HG02798 (cell line): ENCODE measurements at regions not wholly inside any gene's neighbourhood (a gene's known extent, or its start where the extent isn't known, plus 50 kb on each side); places are given as distances from the start of the nearest gene placed in this dataset.

Experiments used
- ATAC-seq: cut with Tn5 transposase; IDR thresholded peaks from one replicate; pipeline ENCODE4 v1.9.1; 2021; ENCODE audit warnings: mild to moderate bottlenecking; ENCODE audit not compliant: unreplicated experiment, poor library complexity

- no peak for ATAC-seq
These were observed 385.2 kb upstream of the PIK3C3 start for GRCh38 chr18:41569867-41570266.

GRCh38 chr18:41561961-41562360 lies 393.1 kb upstream of the PIK3C3 start:
- no peak for ATAC-seq

DNA sequence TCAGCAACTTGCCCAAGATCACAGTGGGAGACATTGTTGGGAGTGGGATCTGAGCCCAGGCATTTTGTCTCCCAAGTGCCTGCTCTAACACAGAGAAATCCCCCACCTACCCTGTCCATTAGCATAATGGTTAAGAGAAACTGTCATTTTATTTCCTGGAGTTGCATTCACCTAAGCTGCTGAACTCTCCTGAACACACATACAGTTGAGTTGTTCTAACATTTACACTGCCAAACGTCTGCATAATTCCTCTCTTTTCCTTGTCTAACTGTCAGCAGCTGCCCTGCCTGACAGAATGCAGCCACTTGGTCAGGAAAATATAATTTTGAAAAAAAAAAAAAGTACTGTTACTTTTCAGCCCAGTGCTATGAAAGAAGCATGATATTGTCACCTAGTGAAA lies 396.3 kb upstream of the PIK3C3 start:
- no peak for ATAC-seq

DNA sequence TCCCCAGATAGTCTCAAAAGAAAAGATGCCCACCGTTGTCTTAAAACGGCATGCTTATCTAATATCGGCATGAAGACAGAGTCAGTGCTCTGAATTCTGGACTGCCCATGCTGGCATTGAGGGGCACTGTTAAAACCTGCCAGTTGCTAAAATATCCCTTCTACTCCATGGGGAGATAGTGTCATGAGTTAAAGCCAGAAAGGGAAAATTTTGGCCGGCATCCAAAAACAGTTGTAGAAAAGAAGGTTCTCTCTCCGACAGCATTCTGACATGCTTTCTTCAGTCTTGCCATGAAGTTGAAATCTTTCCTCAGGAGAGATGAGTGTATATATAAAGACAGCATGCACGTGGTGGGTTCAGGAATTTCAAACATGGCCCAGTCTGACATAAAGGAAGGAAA lies 401.3 kb upstream of the PIK3C3 start:
- no peak for ATAC-seq

DNA sequence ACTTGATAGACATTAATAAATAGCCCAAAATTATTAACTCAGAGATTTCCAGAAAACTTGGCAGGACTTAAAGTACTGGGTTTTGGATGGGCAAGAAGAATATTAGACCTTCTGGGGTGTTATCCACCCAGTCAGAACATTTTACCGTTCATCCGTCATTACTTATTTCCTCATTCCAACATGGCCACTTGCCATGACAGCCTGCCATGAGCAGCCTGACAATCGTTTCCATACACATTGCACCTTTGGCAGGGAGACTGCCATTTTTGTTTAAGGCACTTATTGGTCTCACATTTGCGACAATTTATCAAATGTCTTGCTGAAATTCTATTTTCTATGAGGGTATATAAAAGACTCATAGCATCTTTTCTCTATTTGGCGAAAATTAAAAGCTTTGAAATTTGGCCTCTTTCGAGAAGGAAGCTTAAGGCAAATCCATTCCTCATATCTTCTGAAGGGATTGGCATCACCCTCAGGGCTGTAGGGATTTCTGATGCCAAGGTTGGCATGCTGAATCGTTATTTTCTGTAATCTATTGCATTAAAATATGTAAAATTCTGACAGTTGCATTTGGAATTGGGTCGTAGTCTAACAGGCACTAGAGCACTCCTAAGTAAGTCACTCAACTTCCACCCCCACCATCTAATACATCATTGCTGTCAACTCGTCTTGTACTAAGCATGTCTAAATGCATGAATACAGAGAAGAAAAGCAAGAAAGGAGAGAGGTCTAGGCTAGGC lies 406.3 kb upstream of the PIK3C3 start:
- ATAC-seq: no peak

DNA sequence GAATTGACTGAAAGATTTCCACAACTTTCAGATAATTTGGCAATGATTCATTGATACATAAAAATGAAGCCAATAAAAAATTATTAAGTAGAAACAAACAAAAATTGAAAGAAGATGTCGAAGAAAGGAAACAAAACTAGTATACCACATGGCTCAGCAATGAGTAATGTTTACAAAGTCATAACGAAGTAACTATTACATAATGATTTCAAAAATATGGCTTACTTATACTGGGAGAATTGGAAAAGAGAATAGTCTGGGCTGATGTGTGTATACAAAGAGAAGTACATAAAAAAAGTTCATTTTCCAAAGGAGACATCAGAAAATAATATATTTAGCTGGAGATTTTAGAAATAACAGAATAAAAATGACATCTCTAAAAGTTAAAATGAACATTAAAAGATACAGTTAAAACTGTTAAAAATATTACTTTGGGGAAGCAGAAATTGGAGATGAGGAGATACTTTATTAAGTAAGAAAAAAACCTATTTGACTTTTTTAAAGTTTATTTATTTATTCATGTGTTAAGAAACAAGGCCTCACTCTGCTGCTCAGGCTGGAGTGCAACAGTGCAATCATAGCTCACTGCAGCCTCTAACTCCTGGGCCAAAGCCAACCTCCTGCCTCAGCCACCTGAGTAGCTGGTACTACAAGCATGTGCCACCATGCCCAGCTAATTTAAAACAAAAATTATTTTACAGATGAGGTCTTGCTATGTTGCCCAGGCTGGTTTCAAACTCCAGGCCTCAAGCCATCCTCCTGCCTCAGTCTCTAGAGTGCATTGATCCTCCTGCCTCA lies 409.7 kb upstream of the PIK3C3 start:
- no peak for ATAC-seq

- ATAC-seq: no peak
These were observed 411.2 kb upstream of the PIK3C3 start for GRCh38 chr18:41543815-41544214.

- no peak for ATAC-seq
These were observed 414.7 kb upstream of the PIK3C3 start for GRCh38 chr18:41540237-41540871.

- ATAC-seq: no peak
These were observed 416.3 kb upstream of the PIK3C3 start for GRCh38 chr18:41538751-41539150.

DNA sequence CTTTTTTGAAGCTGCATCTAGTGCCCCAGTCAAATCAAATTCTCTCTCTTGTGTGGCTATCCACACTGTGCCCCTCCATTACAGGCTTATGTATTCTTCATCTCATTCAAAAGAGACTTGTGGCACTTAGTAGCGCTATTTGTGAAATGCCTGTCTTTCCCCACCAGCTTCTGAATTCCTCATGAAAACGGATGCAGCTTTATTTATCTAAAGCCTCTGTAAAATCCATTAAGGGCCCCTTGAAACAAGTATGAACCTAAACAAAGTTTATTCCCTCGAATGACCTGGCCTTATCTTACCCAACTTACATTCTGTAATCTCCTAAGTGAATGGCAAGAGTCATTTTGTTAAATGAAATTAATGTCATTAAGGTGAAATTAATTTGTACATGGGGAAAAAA lies 417.4 kb upstream of the PIK3C3 start:
- no peak for ATAC-seq

DNA sequence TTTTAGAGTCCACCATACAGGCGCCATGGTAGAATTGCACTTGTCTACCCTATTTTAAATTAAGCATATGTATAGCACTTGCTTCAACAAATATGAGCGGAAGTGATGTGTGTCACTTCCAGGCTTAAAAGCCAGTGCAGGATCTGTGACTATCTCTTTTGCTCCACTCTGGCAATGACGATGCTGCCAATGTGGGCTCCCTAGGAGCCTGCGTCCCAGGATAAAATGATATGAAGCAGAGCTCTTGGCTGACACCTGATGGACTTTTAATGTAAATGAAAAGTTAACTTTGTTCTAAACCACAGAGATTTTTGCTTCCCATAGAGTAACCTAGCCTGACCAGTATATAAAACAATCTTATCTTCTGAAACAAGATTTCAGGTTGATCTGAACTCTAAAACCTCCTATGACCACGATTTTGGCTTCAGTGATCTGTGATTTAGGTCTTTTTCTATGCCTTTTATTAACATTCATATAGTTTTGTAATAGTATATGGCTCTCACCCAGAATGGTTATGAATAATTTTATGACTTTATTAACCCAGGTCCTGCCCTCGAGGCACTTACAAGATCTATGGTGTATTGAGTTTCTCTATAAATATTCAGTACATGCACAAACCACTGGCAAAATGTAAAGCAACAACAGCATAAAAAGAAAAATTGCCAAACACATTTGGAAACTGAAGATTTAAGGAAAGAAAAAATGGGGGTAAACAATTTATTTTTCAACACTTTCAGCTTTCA lies 422.5 kb upstream of the PIK3C3 start:
- ATAC-seq: no peak

DNA sequence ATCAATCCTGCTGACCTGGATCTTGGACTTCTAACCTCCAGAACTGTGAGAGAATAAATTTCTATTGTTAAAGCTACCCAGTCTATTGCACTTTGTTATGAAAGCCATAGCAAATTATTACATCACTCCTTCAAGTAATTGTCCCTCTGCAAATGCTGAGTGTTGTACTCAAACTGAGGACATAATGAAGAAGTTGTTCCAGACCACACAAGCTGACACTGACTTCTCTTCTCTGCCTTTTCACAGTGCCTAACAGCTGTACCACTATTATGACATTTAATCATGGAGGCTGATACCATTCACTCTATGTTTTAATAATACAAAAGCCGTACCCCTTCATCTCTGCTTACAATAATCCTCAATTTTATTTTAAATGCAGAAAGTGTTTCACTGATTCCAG lies 424.1 kb upstream of the PIK3C3 start:
- no peak for ATAC-seq

DNA sequence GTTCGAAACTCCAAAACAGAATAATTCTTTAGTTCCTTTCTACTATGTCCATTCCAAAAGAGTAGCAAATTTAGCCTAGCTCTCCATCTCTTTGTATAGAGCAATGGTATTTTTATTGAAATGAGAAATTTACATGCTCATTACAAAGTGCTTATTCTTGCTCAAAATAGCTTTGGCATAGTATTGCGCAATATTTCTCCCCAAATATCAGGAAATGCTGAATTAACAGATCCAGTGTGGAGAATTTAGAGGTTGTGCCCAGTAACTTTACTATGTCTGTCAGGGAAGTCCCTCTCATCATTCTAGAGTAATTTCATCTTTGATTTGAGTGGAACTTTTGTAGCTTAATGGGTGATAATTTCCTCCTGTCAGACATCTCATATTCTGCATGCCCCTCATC lies 425.9 kb upstream of the PIK3C3 start:
- ATAC-seq: no peak

- no peak for ATAC-seq
These were observed 429.0 kb upstream of the PIK3C3 start for GRCh38 chr18:41526054-41526453.

DNA sequence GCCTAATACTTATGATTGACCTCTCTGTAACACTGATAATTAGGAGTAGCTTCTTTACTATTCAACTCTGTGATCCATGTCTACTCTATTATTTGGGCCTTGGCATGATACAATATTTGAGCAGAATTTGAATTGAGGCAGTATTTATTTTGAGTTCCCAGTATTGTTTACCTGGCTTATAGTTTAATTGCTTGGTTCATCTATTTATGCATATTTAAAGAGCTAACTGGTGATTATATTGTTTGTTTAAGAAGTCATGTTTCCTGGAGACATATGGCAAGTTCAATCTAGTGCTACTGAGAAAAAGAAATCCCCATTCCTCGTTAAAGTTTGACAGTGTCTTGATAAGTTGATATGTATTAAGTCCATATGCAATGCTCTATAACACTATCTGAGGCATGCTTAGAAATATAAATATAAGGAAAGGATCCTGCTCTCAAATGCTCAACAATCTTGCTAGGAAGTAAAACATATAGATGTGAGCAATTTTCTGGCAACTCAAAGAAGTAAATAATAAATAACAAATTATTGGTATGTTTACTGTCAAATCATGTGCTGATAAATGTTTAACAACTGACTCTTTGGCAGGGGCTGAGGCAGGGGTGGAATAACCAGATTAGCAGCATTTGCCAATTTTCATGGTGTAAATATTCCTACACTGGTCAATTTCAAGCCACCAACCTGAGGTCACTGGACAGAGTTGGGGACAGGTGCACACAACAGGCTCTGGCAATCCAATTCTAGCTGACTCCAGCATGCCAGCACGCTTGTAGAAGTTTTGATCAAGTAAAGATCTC lies 430.2 kb upstream of the PIK3C3 start:
- ATAC-seq: no peak

GRCh38 chr18:41517142-41517541 lies 437.9 kb upstream of the PIK3C3 start:
- no peak for ATAC-seq

DNA sequence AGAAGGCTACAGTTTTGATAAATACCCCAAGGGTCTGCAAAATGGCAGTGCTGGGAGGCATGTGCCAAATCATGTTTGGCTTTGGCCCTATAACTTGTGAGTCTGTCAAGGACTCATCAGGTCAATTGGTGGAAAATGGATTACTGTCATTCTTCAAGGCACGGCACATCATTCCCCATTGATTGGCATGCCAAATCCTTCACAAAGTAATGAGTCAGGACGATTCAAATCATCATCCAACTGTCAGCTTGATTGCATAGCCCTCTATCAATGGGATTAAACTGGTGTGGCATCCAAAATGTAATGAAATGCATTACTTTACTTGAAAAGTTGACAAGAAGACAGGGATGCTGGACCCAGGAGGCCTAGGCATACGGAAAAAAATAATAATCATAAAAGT lies 441.6 kb upstream of the PIK3C3 start:
- no peak for ATAC-seq

- ATAC-seq: no peak
These were observed 450.7 kb upstream of the PIK3C3 start for GRCh38 chr18:41504316-41504715.

GRCh38 chr18:41501848-41502247 lies 453.2 kb upstream of the PIK3C3 start:
- no peak for ATAC-seq

- no peak for ATAC-seq
These were observed 455.7 kb upstream of the PIK3C3 start for GRCh38 chr18:41499345-41499744.
